ENCODE measurements at regions not wholly inside any gene's neighbourhood (a gene's known extent, or its start where the extent isn't known, plus 50 kb on each side); places are given as distances from the start of the nearest gene placed in this dataset.

- no peak for TF ChIP-seq POLR2A (IDR thresholded peaks at IDR 0.05)
- TF ChIP-seq, protein P1, sequence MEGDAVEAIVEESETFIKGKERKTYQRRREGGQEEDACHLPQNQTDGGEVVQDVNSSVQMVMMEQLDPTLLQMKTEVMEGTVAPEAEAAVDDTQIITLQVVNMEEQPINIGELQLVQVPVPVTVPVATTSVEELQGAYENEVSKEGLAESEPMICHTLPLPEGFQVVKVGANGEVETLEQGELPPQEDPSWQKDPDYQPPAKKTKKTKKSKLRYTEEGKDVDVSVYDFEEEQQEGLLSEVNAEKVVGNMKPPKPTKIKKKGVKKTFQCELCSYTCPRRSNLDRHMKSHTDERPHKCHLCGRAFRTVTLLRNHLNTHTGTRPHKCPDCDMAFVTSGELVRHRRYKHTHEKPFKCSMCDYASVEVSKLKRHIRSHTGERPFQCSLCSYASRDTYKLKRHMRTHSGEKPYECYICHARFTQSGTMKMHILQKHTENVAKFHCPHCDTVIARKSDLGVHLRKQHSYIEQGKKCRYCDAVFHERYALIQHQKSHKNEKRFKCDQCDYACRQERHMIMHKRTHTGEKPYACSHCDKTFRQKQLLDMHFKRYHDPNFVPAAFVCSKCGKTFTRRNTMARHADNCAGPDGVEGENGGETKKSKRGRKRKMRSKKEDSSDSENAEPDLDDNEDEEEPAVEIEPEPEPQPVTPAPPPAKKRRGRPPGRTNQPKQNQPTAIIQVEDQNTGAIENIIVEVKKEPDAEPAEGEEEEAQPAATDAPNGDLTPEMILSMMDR (IDR thresholded peaks at IDR 0.05 in 4 of 5, conservative IDR thresholded peaks at IDR 0.05 in 1 of 5): no peak
These were observed 402.4 kb downstream of the PCDH18 start for GRCh38 chr4:137129845-137130244.
